ENCODE measurements at regions not wholly inside any gene's neighbourhood (a gene's known extent, or its start where the extent isn't known, plus 50 kb on each side); places are given as distances from the start of the nearest gene placed in this dataset.

DNA sequence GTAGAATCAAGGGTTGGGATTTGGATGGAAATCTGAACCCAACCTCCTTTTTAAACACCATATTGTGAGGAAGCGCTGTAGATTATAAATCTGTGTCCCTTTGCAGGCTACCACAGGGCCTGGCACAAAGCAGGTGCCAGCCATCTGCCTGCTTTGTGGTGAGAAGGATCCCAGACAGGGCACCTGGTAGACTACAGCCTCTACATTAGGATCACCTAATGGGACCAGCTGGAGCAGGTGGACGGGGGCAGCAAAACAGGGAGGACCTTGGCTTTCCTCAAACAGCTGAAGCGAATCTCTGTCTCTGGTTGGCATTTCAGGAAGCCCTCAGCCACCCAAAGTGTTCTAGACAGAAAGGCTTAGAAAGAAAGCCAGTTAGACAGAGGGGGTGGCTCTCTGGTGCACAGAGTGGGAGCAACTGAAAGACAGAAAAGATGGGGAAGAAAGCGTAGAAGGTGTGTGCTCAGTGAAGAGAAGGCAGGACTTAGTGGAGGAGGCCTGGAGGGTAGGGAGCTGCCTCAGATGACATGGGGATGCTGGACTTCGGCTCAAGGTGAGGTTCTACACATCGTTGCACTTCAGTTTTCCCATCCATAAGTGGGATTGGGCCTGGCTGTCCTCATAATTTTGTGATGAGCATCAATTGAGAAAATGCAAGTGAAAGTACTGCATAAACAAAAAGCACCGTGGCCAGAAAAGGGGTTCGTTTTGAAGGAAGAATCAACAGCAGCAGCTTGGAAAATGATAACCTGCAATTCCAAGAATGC lies 350.8 kb downstream of the CYRIA start:
- TF ChIP-seq, protein P1, sequence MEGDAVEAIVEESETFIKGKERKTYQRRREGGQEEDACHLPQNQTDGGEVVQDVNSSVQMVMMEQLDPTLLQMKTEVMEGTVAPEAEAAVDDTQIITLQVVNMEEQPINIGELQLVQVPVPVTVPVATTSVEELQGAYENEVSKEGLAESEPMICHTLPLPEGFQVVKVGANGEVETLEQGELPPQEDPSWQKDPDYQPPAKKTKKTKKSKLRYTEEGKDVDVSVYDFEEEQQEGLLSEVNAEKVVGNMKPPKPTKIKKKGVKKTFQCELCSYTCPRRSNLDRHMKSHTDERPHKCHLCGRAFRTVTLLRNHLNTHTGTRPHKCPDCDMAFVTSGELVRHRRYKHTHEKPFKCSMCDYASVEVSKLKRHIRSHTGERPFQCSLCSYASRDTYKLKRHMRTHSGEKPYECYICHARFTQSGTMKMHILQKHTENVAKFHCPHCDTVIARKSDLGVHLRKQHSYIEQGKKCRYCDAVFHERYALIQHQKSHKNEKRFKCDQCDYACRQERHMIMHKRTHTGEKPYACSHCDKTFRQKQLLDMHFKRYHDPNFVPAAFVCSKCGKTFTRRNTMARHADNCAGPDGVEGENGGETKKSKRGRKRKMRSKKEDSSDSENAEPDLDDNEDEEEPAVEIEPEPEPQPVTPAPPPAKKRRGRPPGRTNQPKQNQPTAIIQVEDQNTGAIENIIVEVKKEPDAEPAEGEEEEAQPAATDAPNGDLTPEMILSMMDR (conservative IDR thresholded peaks at IDR 0.05; ENCODE audit: low read depth, low read length): no peak
- TF ChIP-seq MXI1 (IDR thresholded peaks at IDR 0.05; ENCODE audit: borderline replicate concordance, low read depth, low read length): no peak
- TF ChIP-seq POLR2A (IDR thresholded peaks at IDR 0.05; ENCODE audit: low read depth, low read length): no peak
- TF ChIP-seq MAFK (IDR thresholded peaks at IDR 0.05; ENCODE audit: low read depth, low read length): no peak
- TF ChIP-seq RCOR1 (IDR thresholded peaks at IDR 0.05; ENCODE audit: insufficient replicate concordance, low read length): no peak
- no peak for TF ChIP-seq BHLHE40 (IDR thresholded peaks at IDR 0.05; ENCODE audit: low read depth, low read length)
- no peak for TF ChIP-seq RAD21 (IDR thresholded peaks at IDR 0.05; ENCODE audit: low read length)

Measured in IMR-90 (cell line).